ENCODE measurements at regions not wholly inside any gene's neighbourhood (a gene's known extent, or its start where the extent isn't known, plus 50 kb on each side); places are given as distances from the start of the nearest gene placed in this dataset.
"Not testable (repeated sequence)": the region's sequence is repeated elsewhere in the genome, so short reads cannot be mapped to it uniquely, and the experiment has no call there.

DNA sequence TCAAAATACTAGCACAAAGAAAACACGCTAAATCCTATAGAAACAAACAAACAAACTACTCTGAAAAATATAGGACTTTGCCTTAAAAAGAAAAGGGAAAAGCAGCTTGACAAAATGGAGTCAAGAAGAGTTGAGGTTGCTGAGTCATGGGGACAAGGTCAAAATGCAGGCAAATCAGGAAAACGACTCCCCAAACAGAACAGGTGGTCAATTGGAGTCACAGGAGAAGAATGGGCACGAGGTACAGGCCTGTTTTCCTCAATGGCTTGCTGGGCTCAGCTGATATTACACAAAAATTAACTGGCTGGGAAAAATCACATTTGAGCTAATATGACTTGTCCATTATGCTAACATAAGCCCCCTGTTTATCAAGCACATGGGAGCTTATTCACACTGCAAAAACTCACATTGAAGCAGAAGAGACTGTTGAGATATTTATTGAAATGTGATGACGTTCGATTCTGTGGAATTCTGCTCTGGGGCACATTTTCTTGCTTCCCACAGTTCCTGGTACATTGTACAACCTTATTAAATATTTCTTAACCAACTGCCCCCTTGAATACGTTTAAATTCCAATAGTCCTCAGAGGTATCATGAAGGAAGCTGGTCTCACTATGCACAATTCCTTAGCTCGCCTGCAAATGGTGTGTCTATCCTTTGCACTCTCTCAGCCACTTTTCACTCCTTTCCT lies 1622.1 kb downstream of the STIM2 start:
- DNase-seq, result no peak
- ATAC-seq, result no peak

DNA sequence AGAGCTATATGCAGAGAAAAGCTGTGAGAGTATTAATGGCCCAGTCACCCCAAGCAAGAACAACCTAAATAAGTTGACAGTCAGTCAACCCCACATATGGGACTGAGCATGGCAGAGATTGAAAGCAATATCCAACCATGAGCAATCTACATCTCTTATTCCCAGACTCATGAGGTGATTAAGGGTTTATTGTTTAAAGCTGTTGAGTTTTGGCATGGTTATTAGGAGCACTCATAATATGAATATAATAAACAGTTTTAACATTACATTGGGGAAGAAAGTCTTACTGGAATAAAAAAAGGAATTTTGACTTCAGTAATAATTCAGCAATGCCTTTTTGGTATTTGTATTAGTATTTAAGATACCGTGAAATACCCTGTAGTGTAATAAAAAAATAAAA lies 1627.4 kb downstream of the STIM2 start:
- DNase-seq (no peak), ATAC-seq (no peak)

DNA sequence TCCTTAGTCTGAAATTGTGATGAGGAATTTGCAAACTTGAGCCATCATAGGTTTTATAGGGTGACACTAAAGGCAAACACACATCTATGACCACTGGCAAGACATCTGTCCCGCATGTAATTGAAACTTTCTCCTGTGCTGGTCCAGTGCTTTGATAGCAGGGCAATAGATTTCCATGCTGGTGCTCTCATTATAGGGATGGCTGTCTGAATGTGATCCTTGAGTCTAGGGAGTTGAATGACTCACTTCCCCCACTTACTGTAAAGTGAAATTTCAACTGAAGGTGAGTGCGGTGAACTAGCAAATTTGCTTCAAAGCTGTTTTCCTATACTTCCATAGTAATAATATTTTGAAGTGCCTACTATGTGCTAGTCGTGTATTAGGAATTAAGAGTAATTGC lies 1630.0 kb downstream of the STIM2 start:
- DNase-seq, result no peak
- ATAC-seq, result no peak

DNA sequence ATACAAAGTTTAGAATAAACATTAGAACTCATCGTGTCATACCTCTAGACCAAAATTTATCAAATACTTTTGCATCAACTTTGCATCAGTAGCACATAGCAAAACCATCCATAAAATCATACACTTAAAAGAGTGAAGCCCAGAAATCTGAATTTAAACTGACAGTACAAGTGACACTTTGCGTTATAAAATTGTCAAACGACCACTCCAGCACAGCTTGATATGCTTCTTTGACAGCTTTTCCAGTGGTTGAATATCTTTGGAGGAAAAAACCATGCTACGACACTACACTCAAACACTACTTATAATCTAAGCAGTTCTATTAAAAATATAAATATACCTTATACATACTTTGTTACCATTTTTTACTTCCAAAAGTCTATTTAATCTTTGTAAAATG lies 1644.4 kb downstream of the STIM2 start:
- DNase-seq (no peak), ATAC-seq (no peak)

DNA sequence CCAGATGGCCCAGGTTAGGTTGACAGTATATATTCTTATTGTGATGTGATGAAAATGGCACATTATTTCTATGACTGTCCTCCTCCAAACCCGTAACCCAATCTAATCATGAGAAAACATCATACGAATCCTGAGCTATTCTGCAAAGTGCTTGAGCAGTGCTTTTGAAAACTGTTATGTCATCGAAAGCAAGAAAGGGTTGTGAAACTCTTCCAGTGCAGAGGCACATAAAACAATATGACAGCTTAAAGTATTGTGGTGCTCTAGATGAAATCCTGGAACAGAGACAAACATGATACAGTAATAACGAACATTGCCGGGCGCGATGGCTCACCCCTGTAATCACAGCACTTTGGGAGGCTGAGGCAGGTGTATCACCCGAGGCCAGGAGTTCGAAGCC lies 1648.0 kb downstream of the STIM2 start:
- no peak for DNase-seq
- ATAC-seq, result no peak

DNA sequence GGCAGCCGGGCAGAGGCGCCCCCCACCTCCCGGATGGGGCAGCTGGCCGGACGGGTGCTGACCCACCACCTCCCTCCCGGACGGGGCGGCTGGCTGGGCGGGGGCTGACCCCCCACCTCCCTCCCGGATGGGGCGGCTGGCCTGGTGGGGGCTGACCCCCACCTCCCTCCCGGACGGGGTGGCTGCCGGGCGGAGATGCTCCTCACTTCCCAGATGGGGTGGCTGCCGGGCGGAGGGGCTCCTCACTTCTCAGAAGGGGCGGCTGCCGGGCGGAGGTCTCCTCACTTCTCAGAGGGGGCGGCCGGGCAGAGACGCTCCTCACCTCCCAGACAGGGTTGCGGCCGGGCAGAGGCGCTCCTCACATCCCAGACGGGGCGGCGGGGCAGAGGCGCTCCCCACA lies 1654.1 kb downstream of the STIM2 start:
- not testable (repeated sequence) for ATAC-seq, DNase-seq

DNA sequence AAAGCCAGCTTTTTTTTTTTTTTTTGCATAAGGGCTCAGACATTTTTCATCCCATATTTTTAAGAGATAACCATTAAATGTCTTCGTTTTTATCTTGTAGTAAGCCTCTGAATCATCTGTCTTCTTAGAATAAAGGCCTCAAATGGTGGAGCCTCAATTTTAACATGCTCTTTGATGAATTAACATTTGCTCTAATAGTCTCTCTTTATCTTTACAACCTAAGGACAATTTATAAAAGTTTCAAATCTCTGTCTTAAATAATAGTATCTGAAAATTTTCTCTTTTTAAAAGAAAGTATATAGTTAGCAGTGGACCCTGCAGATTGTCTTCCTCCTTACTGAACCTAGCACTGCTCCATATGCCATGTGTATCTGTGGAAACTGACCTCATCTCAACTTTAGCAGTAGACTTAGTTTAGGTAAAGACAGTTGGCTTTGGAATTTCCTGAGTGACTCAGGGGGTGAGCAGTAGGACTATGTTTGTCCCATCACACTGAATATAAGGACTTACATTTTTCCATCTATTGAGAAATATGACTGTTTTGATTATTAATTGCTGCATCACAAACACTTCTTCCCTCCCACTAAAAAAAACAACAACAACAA lies 1658.0 kb downstream of the STIM2 start:
- no peak for DNase-seq
- no peak for ATAC-seq

DNA sequence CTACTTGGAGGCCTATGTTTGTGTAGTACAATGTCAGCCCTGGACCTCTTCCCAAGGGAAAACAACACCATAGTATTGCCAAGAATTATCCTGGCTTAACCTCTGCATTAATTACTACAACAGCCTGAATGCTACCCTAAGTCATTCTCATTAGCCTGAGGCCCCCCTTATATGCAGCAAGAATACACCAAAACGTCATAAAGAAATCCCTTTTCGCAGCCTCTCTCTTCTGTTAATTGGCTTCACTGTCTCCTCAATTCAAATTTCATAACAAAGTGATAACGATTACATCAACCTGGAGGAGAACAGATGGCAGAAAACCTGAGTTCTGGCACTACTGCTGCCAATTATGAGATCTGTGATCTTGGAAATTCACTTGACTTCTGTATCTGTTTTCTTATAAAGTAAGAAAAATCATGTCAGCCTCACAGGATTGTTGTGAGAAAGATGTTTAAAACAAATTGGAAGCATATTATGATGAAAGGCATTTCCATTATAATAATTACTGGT lies 1663.1 kb downstream of the STIM2 start:
- no peak for ATAC-seq

DNA sequence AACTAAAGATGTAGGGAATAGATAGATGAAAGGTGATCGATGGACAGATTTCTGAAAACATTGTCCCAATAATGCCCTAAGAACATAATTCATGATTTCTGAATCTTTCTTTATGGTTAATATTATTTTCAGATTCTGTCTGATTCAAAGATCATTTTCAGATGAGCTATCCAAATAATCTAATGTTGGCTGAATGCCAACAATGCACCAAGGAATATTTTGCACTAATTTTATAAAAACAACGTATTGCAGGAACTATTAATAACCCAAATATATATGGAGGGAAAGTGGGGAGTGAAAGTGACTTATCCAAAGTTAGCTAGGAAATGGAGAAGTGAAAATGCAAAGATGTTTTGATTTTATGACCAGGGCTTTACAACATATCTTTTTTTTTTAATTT lies 1675.5 kb downstream of the STIM2 start:
- DNase-seq (no peak), ATAC-seq (no peak)

More for the DNA sequence above, 1663.1 kb downstream of the STIM2 start:
- no peak for DNase-seq

DNA sequence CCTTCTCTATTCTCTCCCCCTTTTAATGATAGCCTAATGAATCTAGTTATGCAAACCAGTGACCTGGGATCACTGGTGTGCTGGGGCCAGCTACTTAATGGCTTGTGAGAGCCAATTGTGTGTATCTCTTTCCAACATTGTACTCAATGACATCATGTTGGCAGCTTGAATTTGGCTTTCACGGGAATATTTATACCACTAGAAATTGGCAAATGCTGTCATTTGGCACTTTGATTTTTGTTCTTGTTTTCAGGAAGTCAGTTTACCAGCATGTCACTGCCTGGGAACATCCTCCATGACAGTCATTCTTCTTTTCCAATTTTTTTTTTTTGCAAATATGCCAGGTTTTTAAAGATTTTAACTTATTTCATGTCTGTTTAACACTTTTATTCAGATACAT lies 1685.3 kb downstream of the STIM2 start:
- ATAC-seq (no peak), DNase-seq (no peak)

DNA sequence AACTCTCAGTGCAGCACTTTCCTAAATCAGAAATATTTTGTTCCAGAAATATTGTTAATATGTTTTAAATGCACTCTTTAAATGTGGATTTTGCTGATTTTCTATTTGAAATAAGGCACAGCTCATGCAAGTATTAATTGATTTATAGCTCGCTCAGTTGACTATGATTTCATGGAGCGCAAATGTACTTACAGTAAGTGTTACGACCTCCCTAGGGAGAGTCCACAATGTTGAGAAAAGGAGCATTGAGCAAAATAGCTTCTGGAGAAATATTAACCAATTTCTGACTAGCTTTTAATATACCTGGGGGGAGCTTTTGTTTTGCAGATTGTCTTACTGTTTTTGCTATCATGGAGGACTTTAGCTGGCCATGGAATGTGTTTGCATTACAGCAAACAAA lies 1687.5 kb downstream of the STIM2 start:
- ATAC-seq (no peak), DNase-seq (no peak)

DNA sequence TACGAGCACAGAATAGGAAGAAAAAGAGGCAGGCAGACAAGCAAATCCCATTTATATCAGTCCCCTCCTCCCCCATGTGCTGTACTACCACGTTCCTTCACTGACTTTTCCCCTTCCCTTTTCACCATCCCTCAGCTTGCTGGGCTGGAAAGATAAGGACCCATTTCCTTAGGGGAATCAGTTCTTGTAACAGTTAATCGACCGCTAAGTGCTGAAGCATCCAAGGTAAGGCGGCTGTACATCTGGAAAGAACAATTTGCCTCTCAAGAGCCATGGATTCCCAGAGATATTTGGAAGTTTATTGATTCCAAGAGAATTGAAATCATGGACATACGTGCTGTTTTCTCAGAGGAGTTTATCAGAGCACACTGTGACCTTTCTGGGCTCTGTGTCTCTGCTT lies 1688.0 kb downstream of the STIM2 start:
- DNase-seq, result no peak
- ATAC-seq, result no peak

DNA sequence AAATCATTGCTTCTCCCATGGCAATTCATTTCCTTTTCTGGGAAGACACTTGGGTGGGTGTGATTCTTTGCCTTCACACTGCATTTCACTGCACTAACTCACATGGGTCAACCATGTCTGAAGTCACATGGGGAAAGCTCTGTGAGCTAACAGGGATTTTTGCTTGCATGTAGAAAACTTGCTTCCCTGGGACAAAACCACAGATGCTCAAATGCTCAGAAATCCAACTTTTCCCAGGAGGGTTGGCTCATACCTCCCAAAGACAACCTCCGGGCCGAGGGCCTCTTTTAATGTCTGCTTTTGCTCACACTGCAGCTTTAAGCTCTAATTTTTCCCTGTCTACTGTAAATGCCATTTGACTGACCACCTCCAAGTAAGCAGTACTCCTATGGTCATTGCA lies 1695.2 kb downstream of the STIM2 start:
- ATAC-seq (no peak), DNase-seq (no peak)

DNA sequence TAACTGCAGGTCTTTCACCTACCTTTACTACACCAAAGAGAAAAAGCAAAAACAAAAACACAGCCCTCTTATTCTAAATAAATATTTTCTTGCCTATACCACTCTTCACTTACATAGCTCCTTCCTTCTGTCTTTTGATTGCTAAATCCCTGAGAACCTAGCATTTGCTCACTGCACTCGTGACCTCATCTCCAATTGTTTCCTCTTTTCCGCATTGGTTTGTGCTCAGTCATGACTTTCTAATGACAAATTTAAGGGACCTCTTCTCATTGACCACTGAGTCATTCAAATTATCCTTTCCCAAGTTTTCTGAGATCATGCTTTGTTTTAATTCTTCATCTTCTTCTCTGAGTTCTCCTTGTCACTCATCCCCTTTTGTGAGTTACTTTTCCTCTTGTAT lies 1697.1 kb downstream of the STIM2 start:
- ATAC-seq, result no peak
- DNase-seq, result no peak

DNA sequence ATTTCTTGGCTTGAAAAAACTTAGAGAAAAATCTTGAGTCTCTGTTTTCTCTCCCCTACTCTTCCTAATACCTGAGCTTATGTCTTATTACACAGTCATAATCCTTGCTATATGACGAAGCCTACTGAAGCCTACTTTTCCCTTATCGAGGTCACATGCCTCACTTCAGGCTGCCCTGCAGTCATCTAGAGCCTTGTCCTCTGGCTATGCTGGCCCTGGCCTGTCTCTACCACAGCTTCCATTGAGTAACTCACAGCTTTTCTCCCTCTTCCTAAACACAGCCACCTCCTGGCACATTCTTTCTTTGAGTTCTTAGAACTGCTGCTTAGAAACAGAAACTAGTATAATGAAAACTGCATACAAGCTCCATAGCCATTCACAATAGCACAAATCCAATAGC lies 1698.3 kb downstream of the STIM2 start:
- DNase-seq, result no peak
- no peak for ATAC-seq

DNA sequence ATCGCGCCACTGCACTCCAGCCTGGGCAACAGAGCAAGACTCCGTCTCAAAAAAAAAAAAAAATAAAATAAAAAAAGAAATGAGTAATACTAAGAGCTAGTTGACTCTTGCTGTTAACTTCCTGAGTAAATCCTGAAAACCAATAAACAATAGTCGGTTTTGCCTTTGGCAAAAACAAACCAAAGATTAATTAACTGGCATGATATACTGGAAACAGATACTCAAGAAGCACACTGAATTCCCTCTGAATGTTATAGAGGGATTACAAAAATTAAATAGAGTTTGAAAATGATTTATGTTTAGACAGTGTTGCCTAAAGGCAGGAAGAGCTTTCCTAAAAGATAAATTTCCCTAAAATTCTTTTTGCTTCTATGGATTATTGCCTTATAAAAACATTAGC lies 1702.3 kb downstream of the STIM2 start:
- DNase-seq (no peak), ATAC-seq (no peak)

DNA sequence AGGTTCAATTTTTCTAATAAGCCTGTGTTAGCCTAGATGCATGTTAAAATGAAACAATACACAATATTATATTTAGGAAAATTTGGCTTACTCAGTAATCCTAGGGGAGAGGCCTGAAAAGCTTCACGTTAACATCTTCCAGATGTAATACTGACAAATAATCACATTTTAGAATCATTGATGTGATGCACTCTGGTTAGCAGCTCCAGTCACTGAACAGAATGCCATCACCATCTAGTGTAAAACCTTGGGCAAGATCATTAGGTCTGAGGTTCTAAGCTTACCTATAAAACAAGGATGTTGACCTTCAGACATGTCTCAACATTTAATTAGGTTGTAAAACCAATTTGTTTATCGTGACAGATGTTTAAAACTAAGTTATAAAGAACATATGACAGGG lies 1704.8 kb downstream of the STIM2 start:
- DNase-seq (no peak), ATAC-seq (no peak)

DNA sequence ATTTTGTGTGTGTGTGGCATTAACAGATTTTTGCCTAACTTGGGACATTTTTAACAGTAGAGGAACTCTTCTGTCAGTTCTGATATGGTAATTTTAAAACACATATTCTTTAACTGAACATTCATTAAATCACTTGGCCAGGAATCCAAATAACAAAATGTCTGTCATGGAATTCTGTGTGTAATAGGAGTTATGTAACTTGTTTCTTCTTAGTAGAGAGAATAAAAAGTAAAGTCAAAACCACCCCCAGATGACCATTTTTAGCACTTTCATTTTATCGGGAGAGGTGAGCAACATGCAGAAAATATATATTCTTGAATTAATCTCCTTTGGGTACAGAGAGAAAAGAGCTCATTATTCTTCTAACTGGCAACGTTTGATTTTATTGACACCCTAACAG lies 1740.3 kb downstream of the STIM2 start:
- ATAC-seq, result no peak
- DNase-seq, result no peak

DNA sequence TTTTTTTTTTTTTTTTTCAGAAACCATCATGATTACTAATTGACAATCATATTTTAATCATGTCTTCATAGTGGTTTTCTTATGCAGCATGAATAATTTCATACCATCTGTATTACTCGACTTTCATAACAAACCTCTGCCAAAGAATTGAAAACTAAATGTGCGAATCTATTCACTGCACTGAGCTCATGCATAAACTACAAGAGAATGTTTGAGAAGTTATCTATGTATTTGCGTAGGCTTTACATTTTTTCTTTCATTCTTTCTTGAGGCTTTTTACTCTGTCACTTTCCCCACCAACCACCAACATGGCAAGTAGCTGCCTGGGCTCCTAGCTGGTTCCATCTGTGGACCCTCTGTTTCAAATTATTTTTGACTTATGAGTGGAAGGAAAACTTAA lies 1761.0 kb downstream of the STIM2 start:
- DNase-seq, result no peak
- no peak for ATAC-seq

DNA sequence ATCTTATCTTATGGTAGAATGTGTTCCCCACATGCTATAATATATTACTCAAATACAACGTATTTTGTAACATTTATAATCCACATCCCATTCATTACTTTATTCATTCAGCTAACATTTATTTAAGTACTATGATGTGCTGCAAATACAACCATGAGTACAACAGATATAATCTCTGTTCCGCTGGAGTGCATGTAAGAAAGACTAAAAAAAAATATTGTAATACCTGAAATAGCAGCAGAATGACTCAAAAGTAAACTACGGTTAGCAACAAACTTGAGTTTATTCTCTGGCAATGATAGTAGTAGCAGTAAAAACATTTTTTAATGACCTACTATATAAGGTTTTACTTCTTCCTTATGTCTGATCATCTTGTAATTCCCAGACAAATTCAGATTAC lies 1776.3 kb downstream of the STIM2 start:
- DNase-seq (no peak), ATAC-seq (no peak)

DNA sequence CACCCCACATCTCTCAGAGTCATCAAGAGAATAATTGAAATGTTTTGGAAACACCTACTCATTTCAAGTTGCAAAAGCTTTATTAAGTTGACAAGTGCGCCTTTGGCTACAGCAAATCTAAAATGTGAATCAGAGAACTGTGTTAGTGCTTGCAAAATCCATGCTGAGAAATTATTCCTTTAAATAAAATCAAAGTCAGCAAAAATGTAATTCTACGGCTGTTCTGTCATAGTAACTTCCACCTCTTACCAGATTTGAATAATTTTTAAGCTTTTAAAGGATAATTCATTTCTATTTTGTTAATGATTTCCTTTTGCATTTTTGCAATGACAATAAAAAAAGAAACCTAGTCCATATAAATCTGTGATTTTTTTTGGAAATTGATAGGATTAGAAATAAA lies 1779.1 kb downstream of the STIM2 start:
- DNase-seq (no peak), ATAC-seq (no peak)

DNA sequence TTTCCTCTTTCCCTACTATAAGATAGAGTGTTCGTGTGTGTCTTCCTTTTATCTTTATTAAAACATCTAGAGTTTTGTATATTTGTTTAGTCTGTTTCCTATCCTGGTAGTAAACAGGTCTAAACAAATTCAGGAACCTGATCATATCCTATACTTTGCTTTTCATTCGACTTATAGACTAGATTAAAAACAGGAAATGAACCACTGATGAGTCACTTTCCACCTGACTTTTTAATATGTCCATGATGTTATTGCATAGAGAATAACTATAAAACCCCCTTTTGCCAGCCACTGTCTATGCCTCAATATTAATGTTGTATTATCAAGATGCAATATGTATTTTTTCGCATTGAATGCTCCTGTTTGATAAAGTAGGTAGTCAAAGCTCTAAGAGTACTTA lies 1794.0 kb downstream of the STIM2 start:
- no peak for ATAC-seq
- no peak for DNase-seq

DNA sequence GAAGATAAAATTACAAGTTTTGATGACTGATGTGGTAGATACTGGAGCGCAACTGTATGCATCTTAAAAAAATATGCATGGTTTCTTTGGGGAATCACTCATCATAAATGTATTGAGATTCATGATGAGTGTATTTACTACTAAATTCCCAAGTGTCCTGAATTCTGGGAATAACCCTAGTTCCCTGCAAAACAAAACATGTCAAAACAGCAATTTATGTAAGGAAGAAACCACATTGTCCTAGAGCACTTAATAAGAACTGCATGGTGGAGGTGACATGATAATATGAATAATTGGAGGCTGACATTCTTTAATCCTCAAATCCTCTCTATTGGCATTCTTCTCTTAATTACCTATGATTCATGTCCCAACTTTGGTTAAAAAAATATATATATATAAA lies 1804.7 kb downstream of the STIM2 start:
- ATAC-seq (no peak), DNase-seq (no peak)

DNA sequence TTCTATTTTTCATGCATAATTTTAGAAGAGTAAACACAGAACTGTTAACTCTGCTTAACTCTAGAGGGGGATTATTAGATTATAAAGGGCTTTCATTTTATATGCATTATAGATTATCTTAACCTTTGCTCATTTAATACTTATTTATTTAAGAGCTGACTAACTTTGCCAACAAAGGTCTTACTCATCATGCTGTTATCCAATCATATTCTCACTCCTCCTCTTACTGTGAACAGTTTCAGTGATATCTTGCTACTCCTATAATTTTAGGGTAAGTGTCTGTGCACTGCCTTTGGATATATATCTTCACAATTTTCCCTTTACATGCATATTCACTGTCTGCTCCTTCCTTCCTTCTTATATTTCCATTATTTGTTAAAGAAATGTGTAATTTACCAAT lies 1814.9 kb downstream of the STIM2 start:
- no peak for ATAC-seq
- DNase-seq, result no peak
